ENCODE measurements at regions not wholly inside any gene's neighbourhood (a gene's known extent, or its start where the extent isn't known, plus 50 kb on each side); places are given as distances from the start of the nearest gene placed in this dataset.
"Not testable (repeated sequence)": the region's sequence is repeated elsewhere in the genome, so short reads cannot be mapped to it uniquely, and the experiment has no call there.

DNA sequence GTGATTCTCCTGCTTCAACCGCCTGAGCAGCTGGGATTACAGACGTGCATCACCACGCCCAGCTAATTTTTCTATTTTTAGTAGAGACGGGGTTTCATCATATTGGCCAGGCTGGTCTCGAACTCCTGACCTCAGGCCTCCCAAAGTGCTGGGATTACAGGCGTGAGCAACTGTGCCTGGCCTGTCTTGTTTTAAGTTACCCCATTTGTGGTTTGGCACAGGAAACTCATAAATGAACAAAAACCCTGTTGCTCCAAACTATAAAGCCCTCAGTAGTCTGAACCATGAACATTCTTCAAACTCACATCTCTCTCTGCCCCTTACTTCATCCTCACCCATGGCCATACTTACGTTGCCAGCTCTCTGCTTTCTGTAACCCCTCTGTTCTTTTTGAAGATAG lies 61.7 kb downstream of the RHOU start:
- DNase-seq (ENCODE audit: low spot score), result not testable (repeated sequence)

DNA sequence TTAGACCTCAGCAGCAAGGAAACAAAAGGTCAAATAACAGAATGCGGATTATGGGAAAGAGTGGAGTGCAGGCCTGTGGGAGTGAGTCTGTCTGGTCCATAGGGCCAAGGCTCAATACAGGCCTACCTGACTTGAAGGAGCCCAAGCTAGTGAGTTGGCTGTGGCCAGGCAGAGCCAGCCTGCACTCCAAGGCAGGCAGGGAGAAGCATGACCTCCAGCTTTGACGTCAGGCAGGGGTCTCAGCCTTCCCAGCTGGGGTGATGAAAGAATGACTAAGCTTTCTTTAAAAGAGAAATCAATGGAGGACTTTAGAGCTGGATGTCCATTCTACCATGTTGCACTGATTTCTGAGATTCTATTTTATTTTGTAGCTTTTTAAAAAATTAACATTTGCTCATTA lies 62.8 kb downstream of the RHOU start:
- no peak for DNase-seq (ENCODE audit: low spot score)

DNA sequence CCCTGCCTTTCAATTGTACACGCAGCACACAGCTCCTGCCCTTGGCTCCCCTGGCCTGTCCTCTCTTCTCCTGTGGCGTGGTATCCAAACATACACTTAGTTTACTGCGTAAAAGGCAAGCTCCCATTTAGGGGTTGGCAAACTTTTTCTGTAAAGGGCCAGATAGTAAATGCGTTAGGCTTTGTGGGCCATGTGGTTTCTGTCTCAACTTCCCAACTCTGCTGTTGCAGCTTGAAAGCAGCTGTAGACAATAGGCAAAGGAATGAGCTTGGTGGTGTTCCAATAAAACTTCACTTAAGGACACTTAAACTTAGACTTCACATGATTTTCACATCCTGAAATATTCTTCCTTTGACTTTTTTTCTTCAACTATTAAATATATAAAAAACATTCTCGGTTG lies 63.3 kb downstream of the RHOU start:
- no peak for DNase-seq (ENCODE audit: low spot score)

DNA sequence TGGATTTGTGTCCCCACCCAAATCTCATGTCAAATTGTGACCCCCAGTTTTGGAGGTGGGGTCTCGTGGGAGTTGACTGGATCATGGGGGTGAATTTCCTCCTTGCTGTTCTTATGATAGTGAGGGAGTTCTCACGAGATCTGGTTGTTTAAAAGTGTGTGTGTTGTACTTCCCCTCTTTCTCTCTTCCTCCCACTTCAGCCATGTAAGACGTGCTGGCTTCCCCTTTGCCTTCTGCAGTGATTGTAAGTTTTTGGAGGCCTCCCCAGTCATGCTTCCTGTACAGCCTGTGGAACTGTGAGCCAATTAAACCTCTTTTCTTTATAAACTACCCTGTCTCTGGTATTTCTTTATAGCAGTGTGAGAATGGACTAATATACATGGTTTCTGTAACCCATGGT lies 64.6 kb downstream of the RHOU start:
- no peak for DNase-seq (ENCODE audit: low spot score)

DNA sequence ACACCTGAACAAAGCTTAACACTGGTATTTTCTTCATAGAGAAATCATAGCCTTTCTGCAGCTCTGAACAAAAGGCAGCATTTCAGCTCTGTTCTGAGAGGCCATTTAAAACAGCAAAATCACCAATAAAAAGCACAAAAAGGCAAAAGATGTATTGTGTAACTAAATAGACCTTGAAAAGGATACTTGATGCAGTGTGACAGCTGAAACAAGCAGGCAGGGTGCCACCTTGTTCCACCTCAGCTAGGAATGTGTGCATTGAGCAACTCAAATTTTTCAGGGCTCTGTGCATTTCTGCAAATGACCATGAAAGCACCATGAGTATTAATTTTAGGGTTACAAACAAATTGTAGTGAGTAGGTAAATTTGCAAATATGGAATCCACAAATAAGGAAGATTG lies 65.8 kb downstream of the RHOU start:
- no peak for DNase-seq (ENCODE audit: low spot score)

DNA sequence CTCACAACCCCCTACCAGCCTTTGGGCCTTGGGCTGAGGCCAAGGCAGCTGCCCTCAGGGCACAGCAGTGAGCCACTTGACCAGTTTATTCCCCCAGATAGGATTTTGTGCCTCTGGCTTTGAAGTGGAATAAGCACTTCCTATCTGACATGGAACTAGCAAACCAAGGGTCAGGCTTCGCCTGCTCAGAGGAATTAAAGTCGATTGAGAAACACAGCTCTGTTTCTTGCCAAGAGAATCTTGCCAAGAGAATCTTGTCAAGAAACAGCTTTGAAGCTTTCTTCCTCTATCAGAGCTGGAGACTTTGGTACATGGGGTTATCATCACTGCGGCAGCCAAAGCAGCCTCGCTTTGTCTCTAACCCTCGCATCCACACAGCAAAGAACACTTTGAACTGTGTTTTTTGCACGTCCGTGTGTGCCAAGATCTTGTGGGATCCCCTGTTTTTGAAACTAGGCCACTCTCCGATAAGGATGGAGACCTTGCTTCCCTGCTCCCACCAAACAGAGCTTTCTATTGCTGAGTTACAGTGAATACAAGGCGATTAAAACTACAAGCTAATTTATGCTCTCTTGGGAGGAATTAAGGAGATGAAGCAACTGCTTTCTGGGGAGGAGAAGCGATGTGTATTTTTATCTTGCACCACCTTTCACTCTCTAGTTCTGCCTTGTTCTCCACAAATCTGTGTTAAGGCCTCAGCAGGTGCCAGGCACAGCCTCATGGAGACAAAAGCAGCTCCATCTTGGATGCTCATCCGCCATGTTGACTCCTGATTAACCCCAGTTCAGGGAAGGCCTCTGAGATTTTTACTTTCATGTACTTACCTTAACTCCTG lies 67.3 kb downstream of the RHOU start:
- no peak for DNase-seq (ENCODE audit: low spot score)

DNA sequence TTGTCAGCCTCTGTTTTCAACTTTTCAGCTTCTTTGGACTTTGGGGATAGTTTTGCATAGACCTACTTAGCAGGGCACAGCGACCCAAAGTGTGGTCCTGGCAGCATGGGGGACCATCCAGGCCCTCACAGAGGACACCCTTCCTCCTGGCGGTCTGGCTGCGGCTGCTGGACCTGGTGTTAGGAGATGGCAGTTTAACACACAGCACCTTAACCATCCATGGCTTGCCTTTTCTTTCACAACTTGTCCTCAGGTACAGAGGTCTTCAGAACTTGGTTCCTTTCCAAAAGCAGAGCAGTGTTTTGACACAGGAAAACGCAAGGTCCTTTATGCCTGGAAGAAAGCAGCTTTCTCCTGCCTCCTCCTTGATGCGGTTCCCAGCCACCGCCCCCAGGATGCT lies 68.1 kb downstream of the RHOU start:
- DNase-seq (ENCODE audit: low spot score), result no peak

DNA sequence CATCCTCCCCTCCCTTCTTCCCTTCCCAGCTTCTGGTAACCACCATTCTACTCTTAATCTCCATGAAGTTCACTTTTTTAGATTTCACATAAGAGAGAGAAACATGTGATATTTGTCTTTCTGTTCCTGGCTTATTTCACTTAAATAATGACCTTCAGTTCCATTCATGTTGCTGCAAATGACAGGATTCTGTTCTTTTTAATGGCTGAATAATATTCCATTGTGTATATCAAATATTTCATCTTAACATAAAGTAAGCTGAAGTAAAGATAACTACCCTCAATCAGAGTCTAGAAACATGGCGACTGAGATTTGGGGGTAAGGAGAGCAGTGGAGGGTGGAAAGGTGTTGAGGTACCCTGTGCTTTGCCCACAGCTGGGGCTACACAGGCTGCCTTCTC lies 68.9 kb downstream of the RHOU start:
- DNase-seq (ENCODE audit: low spot score), result no peak

DNA sequence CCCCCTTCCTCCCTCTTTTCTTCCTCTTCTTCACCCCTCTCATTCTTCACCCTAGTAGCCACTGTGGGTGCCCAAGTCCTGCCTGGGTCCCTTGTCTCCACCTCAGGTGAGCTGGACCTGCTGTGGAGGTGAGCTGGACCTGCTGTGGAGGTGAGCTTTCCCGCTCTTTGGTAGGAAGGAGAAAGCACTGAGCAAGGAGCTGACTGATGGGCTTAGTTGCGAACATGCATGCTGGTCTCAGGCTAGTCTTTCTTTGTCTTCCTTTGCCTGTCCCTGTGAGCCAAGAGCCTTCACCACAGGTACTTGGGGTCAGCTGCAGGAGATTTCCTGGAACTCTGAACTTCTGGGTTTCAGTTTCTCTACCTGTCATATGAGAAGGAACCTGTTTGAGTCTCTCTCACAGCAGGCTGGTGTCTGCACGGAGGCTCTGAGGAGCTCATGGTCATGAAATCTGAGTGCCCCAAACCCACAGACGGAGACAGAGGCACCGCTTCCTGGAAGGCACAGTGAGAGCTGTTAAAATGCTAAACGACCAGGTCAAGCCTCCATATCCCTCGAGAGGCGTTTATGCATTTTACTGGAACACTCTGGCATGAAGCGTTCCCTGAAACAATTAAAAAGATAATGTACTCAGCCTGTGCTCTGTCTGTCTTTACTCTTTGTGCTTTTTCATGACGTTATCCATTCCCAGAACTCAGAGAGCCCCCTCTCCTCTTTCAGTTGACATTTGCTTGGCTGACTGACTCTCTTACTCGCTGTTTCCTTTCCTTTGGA lies 69.5 kb downstream of the RHOU start:
- DNase-seq (ENCODE audit: low spot score), result no peak

DNA sequence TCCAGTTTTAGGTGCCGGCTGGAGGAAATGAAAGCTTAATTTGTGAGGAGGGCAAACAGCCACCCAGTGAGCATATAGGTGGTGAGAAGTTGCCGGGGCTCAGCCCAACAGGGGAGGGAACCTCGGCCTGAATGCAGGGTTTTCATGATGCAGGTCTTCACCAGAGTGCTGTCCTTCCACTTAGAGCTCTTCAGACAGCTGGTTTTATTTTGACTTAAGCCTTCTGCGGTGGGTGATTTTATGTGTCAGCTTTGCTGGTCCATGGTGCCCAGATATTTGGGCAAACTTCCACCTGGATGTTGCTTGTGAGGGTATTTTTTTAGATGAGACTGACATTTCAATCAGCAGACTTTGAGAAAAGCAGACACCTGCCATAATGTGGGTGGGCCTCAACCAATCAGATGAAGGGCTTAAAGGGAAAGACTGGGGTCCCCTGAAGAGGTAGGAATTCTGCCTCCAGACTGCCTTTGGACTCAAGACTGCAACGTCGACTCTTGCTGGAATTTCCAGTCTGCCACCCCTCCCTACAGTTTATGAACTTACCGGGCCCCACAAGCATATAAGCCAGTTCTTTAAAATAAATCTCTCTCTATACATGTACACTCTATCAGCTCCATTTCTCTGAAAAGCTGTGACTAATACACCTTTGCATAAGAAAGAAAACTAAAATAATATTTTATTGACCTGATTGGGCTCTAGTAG lies 72.8 kb downstream of the RHOU start:
- no peak for DNase-seq (ENCODE audit: low spot score)

DNA sequence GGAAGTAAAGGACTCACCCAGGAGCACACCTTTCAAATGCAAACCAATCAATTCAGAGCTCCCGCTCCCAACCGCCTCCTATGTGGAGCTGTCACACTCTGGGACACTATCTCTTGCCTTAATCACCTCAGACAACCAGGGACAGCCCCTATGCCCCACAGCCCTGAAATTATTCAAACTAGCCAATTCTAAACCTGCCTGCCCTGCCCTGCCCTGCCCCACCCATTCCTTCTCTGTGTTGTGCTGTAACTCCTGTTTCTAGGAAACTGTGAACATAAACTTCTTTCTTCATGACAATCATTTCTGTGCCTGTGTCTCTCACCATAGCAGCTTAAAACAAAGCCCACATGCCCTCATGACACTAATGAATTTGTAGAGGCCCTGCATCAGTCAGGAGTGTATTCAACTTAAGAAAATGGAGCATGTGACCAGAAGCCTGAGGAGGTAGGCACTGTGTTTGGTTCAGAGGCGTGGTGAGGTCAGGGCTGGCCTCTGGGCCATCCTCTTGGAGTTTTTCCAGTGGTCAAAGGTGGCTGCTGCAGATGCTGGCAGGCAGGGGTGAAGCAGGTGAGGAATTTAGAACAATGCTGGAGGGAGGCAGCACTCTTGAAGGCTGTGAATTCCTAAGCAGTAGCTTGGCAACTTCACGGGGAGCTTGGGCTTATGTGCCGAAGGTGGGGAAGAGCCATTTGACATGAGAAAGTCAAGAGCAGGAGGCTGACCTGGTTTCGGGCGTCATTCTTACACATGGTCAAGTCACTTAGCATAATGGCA lies 74.5 kb downstream of the RHOU start:
- DNase-seq (ENCODE audit: low spot score), result no peak

DNA sequence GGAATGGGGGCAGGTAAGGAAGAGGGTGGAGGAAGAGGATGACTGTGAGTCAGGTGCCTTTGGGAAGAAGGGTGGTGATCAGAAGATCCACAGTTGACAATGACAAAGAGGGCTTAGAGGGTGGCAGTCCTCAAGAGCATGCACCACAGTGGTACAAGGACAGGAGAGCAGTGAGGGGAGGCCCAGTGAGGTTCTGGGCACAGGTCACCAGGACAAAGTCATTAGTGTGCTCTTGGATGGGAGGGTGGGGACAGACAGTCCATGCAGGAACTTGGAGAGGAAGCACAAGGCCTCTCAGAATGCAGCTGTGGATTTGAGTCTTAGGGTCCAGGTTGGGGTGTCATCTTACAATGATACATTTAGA lies 75.1 kb downstream of the RHOU start:
- DNase-seq (ENCODE audit: low spot score), result no peak

DNA sequence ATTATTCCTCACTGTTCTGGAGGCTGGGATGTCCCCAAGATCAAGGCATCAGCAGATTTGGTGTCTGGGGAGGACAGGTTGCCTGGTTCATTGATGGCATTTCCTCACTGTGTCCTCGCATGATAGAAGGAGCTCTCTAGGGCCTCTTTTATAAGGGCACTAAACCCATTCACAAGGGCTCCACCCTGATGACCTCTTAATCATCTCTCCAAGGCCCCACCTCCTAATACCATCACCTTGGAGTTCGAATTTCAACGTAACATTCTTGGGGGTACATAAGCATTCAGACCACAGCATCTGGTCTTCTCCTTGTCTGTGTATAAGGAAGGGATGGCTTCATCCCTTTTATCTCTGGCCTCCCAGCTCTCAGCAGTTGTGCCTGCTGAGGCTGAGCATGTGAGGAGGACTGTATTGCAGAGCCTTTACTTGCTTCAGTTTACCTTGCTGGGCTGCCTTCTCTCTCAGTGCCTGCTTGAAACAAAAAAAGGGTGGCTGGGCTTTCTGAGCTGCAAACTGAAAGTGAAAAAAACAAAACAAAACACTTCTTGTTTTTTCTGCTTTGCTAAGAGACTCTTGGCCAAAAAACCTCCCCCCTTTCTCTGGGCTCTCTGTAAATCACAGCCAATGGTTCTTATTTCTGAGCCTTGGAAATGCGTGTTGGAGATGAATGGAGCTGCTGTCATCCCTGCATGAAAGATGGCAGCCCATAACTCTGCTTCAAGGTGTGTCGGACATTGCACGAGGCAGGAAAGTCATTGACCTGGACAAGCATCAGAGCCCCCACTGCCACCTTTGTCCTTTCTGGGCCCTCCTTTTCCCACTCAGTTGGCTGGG lies 75.8 kb downstream of the RHOU start:
- DNase-seq (ENCODE audit: low spot score), result no peak

DNA sequence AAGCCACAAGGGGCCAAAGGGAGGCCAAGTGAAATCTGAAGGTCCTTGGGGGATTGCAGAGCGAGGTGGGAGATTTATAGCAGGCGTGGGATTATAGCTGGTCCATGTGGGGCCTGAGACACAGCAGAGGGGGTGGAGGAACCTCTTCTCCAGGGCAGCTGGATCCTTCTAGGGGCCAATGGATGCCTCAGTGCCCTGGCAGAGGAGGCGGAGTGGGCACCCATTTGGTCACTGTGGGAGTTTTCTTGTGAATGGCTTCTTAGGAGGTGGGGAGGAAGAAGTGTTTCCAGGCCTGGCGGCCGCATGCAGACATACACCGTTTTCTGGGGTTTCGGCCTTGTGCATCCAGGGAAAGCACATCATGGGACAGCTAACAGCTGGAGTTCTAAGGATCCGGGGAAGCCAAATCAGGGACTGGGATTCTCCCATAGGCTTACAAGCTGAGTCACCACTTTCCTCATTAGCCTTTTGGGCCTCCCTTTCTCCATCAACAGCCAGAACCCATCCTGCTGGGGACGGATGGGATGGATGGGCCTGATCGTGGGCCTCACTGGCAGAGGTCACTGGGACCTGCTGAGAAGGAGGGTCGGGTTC lies 76.5 kb downstream of the RHOU start:
- no peak for DNase-seq (ENCODE audit: low spot score)

DNA sequence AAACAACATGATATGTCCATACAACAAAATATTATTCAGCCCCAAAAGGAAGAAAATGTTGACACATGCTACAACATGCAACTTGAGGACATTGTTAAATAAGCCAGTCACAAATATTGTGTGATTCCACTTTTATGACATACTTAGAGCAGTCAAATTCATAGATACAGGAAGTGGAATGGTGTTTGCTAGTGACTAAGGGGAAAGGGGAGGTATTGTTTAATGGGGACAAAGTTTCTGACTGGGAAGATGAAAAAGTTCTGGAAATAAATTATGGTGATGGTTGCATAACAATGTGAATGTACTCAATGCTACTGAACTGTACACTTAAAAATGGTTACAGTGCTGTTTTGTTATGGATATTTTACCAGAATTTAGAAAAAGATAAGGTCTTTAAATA lies 77.7 kb downstream of the RHOU start:
- no peak for DNase-seq (ENCODE audit: low spot score)

DNA sequence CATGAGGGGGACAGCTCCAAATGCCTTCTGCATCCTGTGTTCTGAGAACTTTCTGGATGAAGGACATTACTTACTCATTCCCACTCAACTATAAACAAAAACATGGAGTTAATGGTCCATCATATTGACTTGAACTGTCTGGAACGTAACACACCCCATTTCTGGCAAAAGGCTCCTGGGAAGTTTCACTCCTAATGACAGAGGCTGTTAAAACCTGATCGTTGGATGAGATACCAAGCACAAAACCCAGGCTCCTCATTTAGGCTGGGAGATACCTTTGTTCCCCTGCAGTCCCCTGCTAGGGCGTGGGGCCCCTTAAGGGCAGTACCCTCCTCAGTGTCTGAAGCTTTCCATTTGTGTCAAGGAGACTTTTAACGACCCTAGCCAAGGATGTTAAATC lies 78.9 kb downstream of the RHOU start:
- DNase-seq (ENCODE audit: low spot score), result no peak

DNA sequence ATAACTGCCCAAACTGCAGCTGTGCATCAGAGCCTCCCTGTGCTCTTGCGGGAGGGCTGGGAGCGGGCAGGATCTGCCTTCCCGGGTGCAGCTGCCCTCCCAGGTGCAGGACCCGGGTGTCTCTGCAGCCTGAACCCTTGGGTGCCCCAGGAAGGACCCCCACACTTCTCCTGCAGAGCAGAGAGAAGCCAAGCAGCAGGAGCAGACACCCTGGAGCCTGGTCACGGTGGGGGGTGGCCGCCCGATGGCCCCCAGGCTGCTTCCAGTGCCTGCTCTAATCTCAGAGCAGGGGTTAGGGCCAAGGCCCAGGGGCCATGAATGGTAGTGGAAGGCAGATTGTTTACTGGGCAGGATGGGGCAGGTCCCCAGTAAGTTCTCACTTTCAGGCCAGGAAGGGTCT lies 83.0 kb downstream of the RHOU start:
- DNase-seq (ENCODE audit: low spot score), result no peak

DNA sequence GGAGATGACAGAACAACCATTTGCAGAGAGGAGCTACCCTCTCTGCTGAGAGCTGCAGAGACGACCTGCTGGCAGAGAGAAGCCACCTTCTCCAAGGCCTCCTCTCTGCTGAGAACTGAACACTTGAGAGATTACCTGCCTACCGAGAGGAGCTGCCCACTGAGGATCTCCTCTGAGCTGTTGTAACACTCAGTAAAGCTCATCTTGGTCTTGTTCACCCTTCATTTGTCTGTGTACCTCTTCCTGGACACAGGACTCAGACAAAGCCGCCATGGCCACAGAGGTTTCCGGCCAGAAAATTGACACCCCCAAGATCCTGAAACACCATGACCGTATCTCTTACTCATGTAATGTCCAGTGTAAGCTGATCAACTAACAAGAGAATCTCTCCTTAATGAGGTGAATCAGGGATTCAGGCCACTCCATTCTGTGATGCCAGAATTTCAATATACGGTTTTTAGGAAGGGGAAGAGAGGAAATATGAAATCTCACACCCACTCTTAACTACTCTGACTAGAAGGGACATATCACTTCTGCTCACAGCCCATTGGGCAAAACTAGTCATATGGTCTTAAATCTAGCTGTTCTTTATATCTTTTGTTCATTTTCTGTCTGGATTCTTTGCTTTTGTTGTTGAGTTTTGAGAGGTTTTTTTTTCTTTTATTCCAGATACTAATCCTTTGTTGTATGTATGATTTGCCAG lies 83.8 kb downstream of the RHOU start:
- DNase-seq (ENCODE audit: low spot score), result no peak

DNA sequence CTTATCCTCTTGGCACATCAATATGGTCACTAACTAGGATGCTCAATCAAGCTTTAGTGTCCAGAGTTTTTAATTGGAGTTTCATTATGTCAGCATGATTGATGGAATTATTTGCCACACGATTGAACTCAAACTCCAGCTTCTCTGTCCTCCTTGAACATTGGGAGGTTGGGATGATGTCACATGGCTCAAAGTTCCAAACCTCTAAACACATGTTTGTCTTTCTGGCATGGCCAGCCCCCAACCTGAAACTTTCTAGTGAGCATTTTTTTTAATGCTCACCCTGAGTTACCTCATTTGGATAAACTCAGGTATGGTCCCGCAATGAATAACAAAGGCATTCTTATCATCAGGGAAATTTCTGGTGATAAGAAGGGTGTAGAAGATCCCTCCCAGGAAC lies 86.0 kb downstream of the RHOU start:
- no peak for DNase-seq (ENCODE audit: low spot score)

DNA sequence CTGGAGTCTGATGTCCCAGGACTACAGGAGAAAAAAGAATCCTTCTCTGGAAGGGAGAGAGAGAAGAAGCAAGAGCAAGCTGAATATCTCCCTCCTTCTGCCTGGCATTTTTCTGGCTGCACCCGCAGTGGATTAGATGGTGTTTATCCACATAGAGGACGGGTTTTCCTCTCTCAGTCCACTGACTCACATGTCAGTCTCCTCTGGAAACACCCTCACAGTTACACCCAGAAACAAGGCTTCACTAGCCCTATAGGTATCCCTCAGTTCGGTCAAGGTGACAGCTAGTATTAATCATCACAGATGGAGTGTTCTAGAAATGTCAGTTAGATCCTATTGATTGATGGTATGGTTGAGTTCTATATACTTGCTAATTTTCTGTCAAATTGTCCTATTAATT lies 87.9 kb downstream of the RHOU start:
- DNase-seq (ENCODE audit: low spot score), result no peak

All from mesenteric fat pad (tissue), 1 donor.